Spleen (tissue), 11 donors: ENCODE measurements at regions not wholly inside any gene's neighbourhood (a gene's known extent, or its start where the extent isn't known, plus 50 kb on each side); places are given as distances from the start of the nearest gene placed in this dataset.

ENCODE experiments used
- DNase-seq: peaks from one replicate; pipeline ENCODE4 v3.0.0-alpha.2; 2020
- H3K27ac ChIP-seq, 8 donors: fragments of 200-600 bp; sonication (generic) in 7 of 8; 1 replicate in 4 of 8; 2 replicates in 4 of 8; pipeline versions ENCODE4 v1.5.0 to v1.8.0; 2016 to 2021; ENCODE audit warnings: inconsistent platforms in 4 of 8, mild to moderate bottlenecking in 4 of 8, moderate library complexity in 1 of 8
- H3K27me3 ChIP-seq, 7 donors: fragments of 200-600 bp; sonication (generic) in 6 of 7; replicated peaks in 1 of 7; 1 replicate in 4 of 7; 2 replicates in 3 of 7; pipeline versions ENCODE4 v1.5.0 to v1.8.0; 2016 to 2021; ENCODE audit warnings: inconsistent platforms in 3 of 7, mild to moderate bottlenecking in 1 of 7
- H3K36me3 ChIP-seq, 6 donors: fragments of 200-600 bp; sonication (generic) in 5 of 6; 1 replicate in 4 of 6; 2 replicates in 2 of 6; pipeline versions ENCODE4 v1.5.0 to v1.8.0; 2016 to 2021; ENCODE audit warnings: inconsistent platforms in 2 of 6
- H3K4me1 ChIP-seq, 6 donors: fragments of 200-600 bp; sonication (generic) in 5 of 6; 1 replicate in 3 of 6; 2 replicates in 3 of 6; pipeline versions ENCODE4 v1.5.0 to v1.8.0; 2016 to 2021; ENCODE audit warnings: inconsistent platforms in 3 of 6
- H3K4me3 ChIP-seq, 8 donors: fragments of 200-600 bp; sonication (generic) in 7 of 8; 1 replicate in 4 of 8; 2 replicates in 4 of 8; pipeline versions ENCODE4 v1.5.0 to v1.8.0; 2016 to 2021; ENCODE audit warnings: inconsistent platforms in 4 of 8, mild to moderate bottlenecking in 4 of 8, moderate library complexity in 2 of 8
- H3K9me3 ChIP-seq, 8 donors: fragments of 200-600 bp; sonication (generic) in 7 of 8; 1 replicate in 4 of 8; 2 replicates in 4 of 8; pipeline versions ENCODE4 v1.5.0 to v1.8.0; 2016 to 2021; ENCODE audit warnings: inconsistent platforms in 4 of 8
- POLR2A ChIP-seq, 3 donors: fragments of 450-650 bp; IDR thresholded peaks; one replicate each; pipeline ENCODE4 v1.5.1; 2017; ENCODE audit warnings: antibody characterized with exemption in 3 of 3, mild to moderate bottlenecking in 1 of 3
- POLR2AphosphoS5 ChIP-seq, 3 donors: sonication (generic); formaldehyde crosslinking; IDR thresholded peaks; one replicate each; pipeline ENCODE4 v1.5.1; 2017; ENCODE audit warnings: antibody characterized with exemption in 3 of 3
- WGBS, 5 donors: extraction: QIAGEN DNeasy Blood & Tissue Kit in 3 of 5; methylation state at CpG; one replicate each; pipeline versions ENCODE4 v1.1.5 to v1.1.7; 2013 to 2018; 5-methylcytosine and 5-hydroxymethylcytosine counted together
- intact Hi-C: fragments of 100-400 bp; cut with DNase I; formaldehyde crosslinking; loops from one replicate; pipeline ENCODE4 v1.15.0; 2023; ENCODE audit warnings: low total_unique reads
- TF ChIP-seq, protein P1 (sequence below), 11 experiments: fragments of 200-600 bp in 7 of 11; fragments of 450-650 bp in 4 of 11; sonication (generic) in 4 of 11; IDR thresholded peaks in 8 of 11; conservative IDR thresholded peaks in 3 of 11; 1 replicate in 7 of 11; 2 replicates in 4 of 11; pipeline versions ENCODE4 v1.4.0 to v1.8.0; 2016 to 2021; ENCODE audit warnings: antibody characterized with exemption in 11 of 11, inconsistent platforms in 4 of 11, mild to moderate bottlenecking in 1 of 11
- donor health status: healthy with polysubstance abuse.
- donor health status: DM: no; HTN: no; CAD: no; lungs with moderate emphysema.
- donor health status: DM: no; HTN: no; CAD: no.
- donor health status: Bipolar disorder and iron deficiency.
- donor health status: healthy.
- donor health status: DM: no; HTN: no; CAD: no.
- donor health status: DM: yes; HTN: yes; CAD: no.

DNA sequence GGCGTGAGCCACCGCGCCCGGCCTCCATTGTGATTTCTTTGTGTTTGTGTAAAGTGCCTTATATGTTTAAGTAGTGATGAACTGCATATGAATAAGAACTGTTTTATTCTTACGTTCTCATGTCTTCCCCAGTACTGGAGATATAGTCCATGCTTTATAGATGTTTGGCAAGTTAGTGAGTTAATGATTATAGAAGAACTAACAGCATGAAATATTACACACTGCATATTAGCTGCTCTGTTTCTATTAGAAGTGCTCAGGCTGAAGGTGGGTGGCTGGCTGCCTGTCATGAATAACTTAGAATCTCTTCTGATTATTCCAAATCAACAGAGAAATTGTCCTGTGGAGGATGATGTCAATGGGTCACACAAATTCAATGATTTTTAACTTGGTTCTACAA, 709.4 kb downstream of the GALC start:
- Histone ChIP-seq H3K36me3 (no peaks in the 10 kb centered on the region), H3K27me3 (no peaks in the 10 kb centered on the region), H3K4me1 (no peaks in the 10 kb centered on the region), H3K4me3 (no peak overlapping the region), H3K9me3 (peaks cover 0 to 8% (median 2%) of the 10 kb centered on the region in 8 donors), H3K27ac (no peak overlapping the region)
- 90 to 99% (median 93%) methylated on average over 5 of the region's 5 CpGs for WGBS, 5 donors
- intact Hi-C loops = no loop called here
- no peak for TF ChIP-seq POLR2AphosphoS5 (IDR thresholded peaks at IDR 0.05)
- TF ChIP-seq, protein P1, sequence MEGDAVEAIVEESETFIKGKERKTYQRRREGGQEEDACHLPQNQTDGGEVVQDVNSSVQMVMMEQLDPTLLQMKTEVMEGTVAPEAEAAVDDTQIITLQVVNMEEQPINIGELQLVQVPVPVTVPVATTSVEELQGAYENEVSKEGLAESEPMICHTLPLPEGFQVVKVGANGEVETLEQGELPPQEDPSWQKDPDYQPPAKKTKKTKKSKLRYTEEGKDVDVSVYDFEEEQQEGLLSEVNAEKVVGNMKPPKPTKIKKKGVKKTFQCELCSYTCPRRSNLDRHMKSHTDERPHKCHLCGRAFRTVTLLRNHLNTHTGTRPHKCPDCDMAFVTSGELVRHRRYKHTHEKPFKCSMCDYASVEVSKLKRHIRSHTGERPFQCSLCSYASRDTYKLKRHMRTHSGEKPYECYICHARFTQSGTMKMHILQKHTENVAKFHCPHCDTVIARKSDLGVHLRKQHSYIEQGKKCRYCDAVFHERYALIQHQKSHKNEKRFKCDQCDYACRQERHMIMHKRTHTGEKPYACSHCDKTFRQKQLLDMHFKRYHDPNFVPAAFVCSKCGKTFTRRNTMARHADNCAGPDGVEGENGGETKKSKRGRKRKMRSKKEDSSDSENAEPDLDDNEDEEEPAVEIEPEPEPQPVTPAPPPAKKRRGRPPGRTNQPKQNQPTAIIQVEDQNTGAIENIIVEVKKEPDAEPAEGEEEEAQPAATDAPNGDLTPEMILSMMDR (IDR thresholded peaks at IDR 0.05 in 8 of 11, conservative IDR thresholded peaks at IDR 0.05 in 3 of 11) = no peak
- no peak for TF ChIP-seq POLR2A (IDR thresholded peaks at IDR 0.05)
- DNase-seq = no peak

DNA sequence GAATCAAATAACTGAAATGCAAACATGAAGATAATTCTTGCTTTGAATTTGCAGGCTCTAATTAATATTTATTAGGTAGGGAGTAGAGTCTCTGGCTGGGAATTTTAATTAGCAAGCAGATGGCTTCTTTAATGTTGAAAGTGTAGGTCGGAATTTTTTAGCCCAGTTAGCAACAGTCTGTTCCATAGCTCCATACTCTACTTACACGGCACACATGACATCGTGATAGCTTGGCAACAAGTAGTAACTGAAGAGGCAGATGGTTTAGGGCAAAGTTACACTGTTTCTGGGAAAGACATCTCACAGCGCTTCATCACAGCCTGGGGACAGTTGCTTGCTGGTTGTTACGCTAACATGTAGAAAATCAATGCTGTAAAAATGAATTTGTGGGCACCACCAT, 710.7 kb downstream of the GALC start:
- Histone ChIP-seq H3K9me3 (peaks cover 0 to 13% (median under 1%) of the 10 kb centered on the region in 8 donors), H3K4me3 (no peak overlapping the region), H3K27ac (no peak overlapping the region), H3K36me3 (no peaks in the 10 kb centered on the region), H3K27me3 (no peaks in the 10 kb centered on the region), H3K4me1 (no peaks in the 10 kb centered on the region)
- TF ChIP-seq POLR2A (IDR thresholded peaks at IDR 0.05) (no peak), POLR2AphosphoS5 (IDR thresholded peaks at IDR 0.05) (no peak)
- TF ChIP-seq, protein P1 (IDR thresholded peaks at IDR 0.05 in 8 of 11, conservative IDR thresholded peaks at IDR 0.05 in 3 of 11) = no peak
- intact Hi-C loops = no loop called here
- WGBS, 5 donors = 84 to 91% (median 87%) methylated on average over 5 of the region's 5 CpGs
- DNase-seq = no peak

DNA sequence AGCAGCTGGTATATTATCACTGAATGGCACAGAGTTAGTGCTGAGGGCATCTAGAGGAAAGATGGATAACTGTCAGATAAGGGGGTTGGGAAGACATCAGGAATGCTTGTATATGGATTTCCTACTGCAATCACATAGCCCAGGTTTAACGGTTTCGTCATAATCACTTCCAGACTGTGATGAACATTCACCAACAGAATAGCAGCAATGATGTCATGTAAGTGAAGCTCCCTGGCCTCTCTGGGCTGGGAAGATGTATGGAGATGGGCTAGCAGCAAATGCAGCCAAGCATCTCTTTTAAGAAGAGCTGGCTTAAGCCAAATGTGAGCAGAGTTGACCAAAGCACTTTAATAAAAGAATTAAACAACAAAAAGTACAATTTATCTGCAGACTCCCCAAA, 714.6 kb downstream of the GALC start:
- no peak for TF ChIP-seq POLR2AphosphoS5 (IDR thresholded peaks at IDR 0.05)
- no peak for TF ChIP-seq POLR2A (IDR thresholded peaks at IDR 0.05)
- TF ChIP-seq, protein P1 (IDR thresholded peaks at IDR 0.05 in 8 of 11, conservative IDR thresholded peaks at IDR 0.05 in 3 of 11) = no peak
- intact Hi-C loops = no loop called here
- Histone ChIP-seq H3K4me3 (no peak overlapping the region), H3K36me3 (no peaks in the 10 kb centered on the region), H3K27me3 (no peaks in the 10 kb centered on the region), H3K4me1 (no peaks in the 10 kb centered on the region), H3K27ac (no peak overlapping the region), H3K9me3 (peaks cover 0 to 28% (median 0%) of the 10 kb centered on the region in 8 donors)
- DNase-seq = no peak
- WGBS, 5 donors = 75 to 95% (median 88%) methylated on average over 2 of the region's 2 CpGs

DNA sequence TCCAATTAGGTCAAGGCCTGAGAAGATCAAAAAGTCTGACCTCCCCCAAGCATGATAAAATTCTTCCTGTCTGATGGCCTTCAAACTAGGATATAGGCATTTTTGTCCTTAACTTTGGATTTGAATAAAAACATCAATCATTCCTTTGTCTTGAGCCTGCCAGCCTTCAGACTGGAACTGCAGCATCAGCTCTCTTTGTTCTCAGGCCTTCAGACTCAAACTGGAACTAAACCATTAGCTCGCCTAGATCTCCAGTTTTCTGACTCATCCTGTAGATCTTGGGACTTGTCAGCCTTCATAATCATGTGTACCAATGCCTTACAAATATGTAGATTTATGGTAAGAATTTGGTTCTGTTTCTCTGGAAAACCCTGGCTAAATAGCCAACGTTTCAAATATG, 721.7 kb downstream of the GALC start:
- Histone ChIP-seq H3K36me3 (no peaks in the 10 kb centered on the region), H3K4me3 (no peak overlapping the region), H3K9me3 (peaks cover 0 to 35% (median 12%) of the 10 kb centered on the region in 8 donors), H3K27ac (no peak overlapping the region), H3K4me1 (no peaks in the 10 kb centered on the region), H3K27me3 (no peaks in the 10 kb centered on the region)
- intact Hi-C loops = no loop called here
- DNase-seq = no peak
- 0 to 70% (median 39%) methylated on average over 2 of the region's 2 CpGs for WGBS, 5 donors
- TF ChIP-seq, protein P1 (IDR thresholded peaks at IDR 0.05 in 8 of 11, conservative IDR thresholded peaks at IDR 0.05 in 3 of 11) = no peak
- no peak for TF ChIP-seq POLR2A (IDR thresholded peaks at IDR 0.05)
- TF ChIP-seq POLR2AphosphoS5 (IDR thresholded peaks at IDR 0.05) = no peak
